Epithelial cell of proximal tubule (primary cell): ENCODE measurements at regions not wholly inside any gene's neighbourhood (a gene's known extent, or its start where the extent isn't known, plus 50 kb on each side); places are given as distances from the start of the nearest gene placed in this dataset.

ENCODE experiments used
- DNase-seq: peaks from one replicate; pipeline ENCODE4 v3.0.0-alpha.2; 2011; ENCODE audit warnings: low read depth
- H3K4me3 ChIP-seq: 2 replicates; pipeline ENCODE4 v1.5.1; 2011; ENCODE audit warnings: low read depth, mild to moderate bottlenecking, low read length
- CTCF ChIP-seq: conservative IDR thresholded peaks from 2 replicates; pipeline ENCODE4 v1.5.1; 2012; ENCODE audit warnings: low read depth, mild to moderate bottlenecking, low read length

- TF ChIP-seq CTCF, result no peak
- H3K4me3 ChIP-seq, result no peak overlapping the region
- DNase-seq, result no peak
Measured at GRCh38 chr2:117712684-117713083, 101.8 kb upstream of the DDX18 start.

GRCh38 chr2:117714110-117714509, 100.4 kb upstream of the DDX18 start:
- H3K4me3 ChIP-seq, result no peak overlapping the region

GRCh38 chr2:117714745-117715417, 99.6 kb upstream of the DDX18 start:
- no peak for TF ChIP-seq CTCF
- no peak overlapping the region for H3K4me3 ChIP-seq
- no peak for DNase-seq

More at GRCh38 chr2:117714110-117714509, 100.4 kb upstream of the DDX18 start:
- no peak for DNase-seq
- TF ChIP-seq CTCF, result no peak

- DNase-seq, result no peak
- no peak overlapping the region for H3K4me3 ChIP-seq
- no peak for TF ChIP-seq CTCF
Measured at GRCh38 chr2:117716505-117716904, 98.0 kb upstream of the DDX18 start.

- DNase-seq, result no peak
- H3K4me3 ChIP-seq, result no peak overlapping the region
- no peak for TF ChIP-seq CTCF
Measured at GRCh38 chr2:117717072-117717471, 97.4 kb upstream of the DDX18 start.

GRCh38 chr2:117718048-117718447, 96.4 kb upstream of the DDX18 start:
- DNase-seq, result no peak
- H3K4me3 ChIP-seq, result no peak overlapping the region
- TF ChIP-seq CTCF, result no peak

- TF ChIP-seq CTCF, result no peak
- no peak overlapping the region for H3K4me3 ChIP-seq
- DNase-seq, result no peak
Measured at GRCh38 chr2:117720765-117721164, 93.7 kb upstream of the DDX18 start.
